CD4-positive, alpha-beta T cell treated with Interleukin-12 subunit alpha and Interleukin-12 subunit beta, for 1 hour (primary cell): ENCODE measurements at regions not wholly inside any gene's neighbourhood (a gene's known extent, or its start where the extent isn't known, plus 50 kb on each side); places are given as distances from the start of the nearest gene placed in this dataset.
"Not testable (repeated sequence)": the region's sequence is repeated elsewhere in the genome, so short reads cannot be mapped to it uniquely, and the experiment has no call there.

Source experiments
- DNase-seq: peaks from one replicate; pipeline ENCODE4 v3.0.0-alpha.2; 2020

GRCh38 chr4:170773709-170774273 is 684.0 kb upstream of the AADAT start:
- no peak for DNase-seq

- no peak for DNase-seq
These were observed 682.7 kb upstream of the AADAT start for GRCh38 chr4:170772429-170772828.

- no peak for DNase-seq
These were observed 680.9 kb upstream of the AADAT start for GRCh38 chr4:170770664-170771063.

- DNase-seq = no peak
These were observed 680.1 kb upstream of the AADAT start for GRCh38 chr4:170769862-170770261.

GRCh38 chr4:170758988-170759387 is 669.2 kb upstream of the AADAT start:
- DNase-seq = no peak

GRCh38 chr4:170750519-170750918 is 660.8 kb upstream of the AADAT start:
- DNase-seq = no peak

- DNase-seq = no peak
These were observed 659.2 kb upstream of the AADAT start for GRCh38 chr4:170748975-170749374.

GRCh38 chr4:170743633-170744032 is 653.9 kb upstream of the AADAT start:
- no peak for DNase-seq

GRCh38 chr4:170741856-170742255 is 652.1 kb upstream of the AADAT start:
- no peak for DNase-seq

- no peak for DNase-seq
These were observed 647.0 kb upstream of the AADAT start for GRCh38 chr4:170736710-170737109.

- DNase-seq = no peak
These were observed 640.1 kb upstream of the AADAT start for GRCh38 chr4:170729897-170730296.

GRCh38 chr4:170729236-170729635 is 639.5 kb upstream of the AADAT start:
- no peak for DNase-seq

GRCh38 chr4:170724191-170724590 is 634.4 kb upstream of the AADAT start:
- no peak for DNase-seq

- DNase-seq = no peak
These were observed 633.4 kb upstream of the AADAT start for GRCh38 chr4:170723171-170723570.

- no peak for DNase-seq
These were observed 632.1 kb upstream of the AADAT start for GRCh38 chr4:170721812-170722373.

- no peak for DNase-seq
These were observed 627.1 kb upstream of the AADAT start for GRCh38 chr4:170716868-170717267.

GRCh38 chr4:170705907-170706306 is 616.2 kb upstream of the AADAT start:
- no peak for DNase-seq

GRCh38 chr4:170700064-170700463 is 610.3 kb upstream of the AADAT start:
- no peak for DNase-seq

- DNase-seq = no peak
These were observed 608.6 kb upstream of the AADAT start for GRCh38 chr4:170698334-170698733.

GRCh38 chr4:170697845-170698244 is 608.1 kb upstream of the AADAT start:
- DNase-seq = no peak

- DNase-seq = no peak
These were observed 607.3 kb upstream of the AADAT start for GRCh38 chr4:170697045-170697444.

GRCh38 chr4:170691168-170691567 is 601.4 kb upstream of the AADAT start:
- no peak for DNase-seq

- no peak for DNase-seq
These were observed 598.0 kb upstream of the AADAT start for GRCh38 chr4:170687751-170688150.

GRCh38 chr4:170685701-170686100 is 595.9 kb upstream of the AADAT start:
- not testable (repeated sequence) for DNase-seq

- DNase-seq = no peak
These were observed 593.0 kb upstream of the AADAT start for GRCh38 chr4:170682558-170683294.
